DND-41 (cell line): ENCODE measurements at regions not wholly inside any gene's neighbourhood (a gene's known extent, or its start where the extent isn't known, plus 50 kb on each side); places are given as distances from the start of the nearest gene placed in this dataset.

Experiments
- ATAC-seq: fragments of 200-7000 bp; cut with Tn5 transposase; 3 replicates; pipeline ENCODE4 v1.9.1; 2021; ENCODE audit warnings: low read depth; ENCODE audit not compliant: insufficient read depth
- DNase-seq: peaks from one replicate; pipeline ENCODE4 v3.0.0-alpha.2; 2020
- H2AFZ ChIP-seq: 2 replicates; pipeline ENCODE4 v1.6.0; 2012; ENCODE audit warnings: low read depth, low read length
- H3K27ac ChIP-seq: 2 replicates; pipeline ENCODE4 v1.5.1; 2012; ENCODE audit warnings: low read length, inconsistent platforms
- H3K27me3 ChIP-seq: fragments of 200-600 bp; sonication (generic); 2 replicates; pipeline ENCODE4 v1.6.0; 2012; ENCODE audit warnings: low read length, mild to moderate bottlenecking, inconsistent platforms; ENCODE audit not compliant: insufficient read depth, poor library complexity
- H3K36me3 ChIP-seq: 2 replicates; pipeline ENCODE4 v1.5.1; 2012; ENCODE audit warnings: low read length, inconsistent platforms; ENCODE audit not compliant: insufficient read depth
- H3K4me1 ChIP-seq: 2 replicates; pipeline ENCODE4 v1.5.1; 2012; ENCODE audit warnings: mild to moderate bottlenecking, low read length; ENCODE audit not compliant: insufficient read depth
- H3K4me2 ChIP-seq: 2 replicates; pipeline ENCODE4 v1.6.0; 2012; ENCODE audit warnings: mild to moderate bottlenecking, moderate library complexity, low read length, inconsistent platforms; ENCODE audit not compliant: insufficient read depth
- H3K4me3 ChIP-seq, 2 experiments: fragments of 200-600 bp in 1 of 2; shearing (Covaris generic) in 1 of 2; 2 replicates each; pipeline ENCODE4 v1.5.1; 2012 to 2016; ENCODE audit warnings: inconsistent platforms in 2 of 2, low read length in 2 of 2, mild to moderate bottlenecking in 2 of 2, low read depth in 1 of 2, moderate library complexity in 1 of 2
- H3K79me2 ChIP-seq: 2 replicates; pipeline ENCODE4 v1.6.0; 2012; ENCODE audit warnings: low read length, inconsistent platforms; ENCODE audit not compliant: insufficient read depth
- H3K9ac ChIP-seq: 2 replicates; pipeline ENCODE4 v1.6.0; 2012; ENCODE audit warnings: low read depth, mild to moderate bottlenecking, inconsistent platforms, low read length, moderate library complexity
- H3K9me3 ChIP-seq: 2 replicates; pipeline ENCODE4 v1.5.1; 2012; ENCODE audit warnings: low read length, moderate library complexity, mild to moderate bottlenecking, inconsistent platforms; ENCODE audit not compliant: insufficient read depth, severe bottlenecking
- H4K20me1 ChIP-seq: 2 replicates; pipeline ENCODE4 v1.6.0; 2012; ENCODE audit warnings: low read length; ENCODE audit not compliant: insufficient read depth
- CTCF ChIP-seq: IDR thresholded peaks from 2 replicates; pipeline ENCODE4 v1.5.1; 2012; ENCODE audit warnings: borderline replicate concordance, low read length, moderate library complexity, mild to moderate bottlenecking; ENCODE audit not compliant: poor library complexity, severe bottlenecking; ENCODE audit errors: extremely low read depth
- EZH2 ChIP-seq: IDR thresholded peaks from 3 replicates; pipeline ENCODE4 v1.6.1; 2012; ENCODE audit warnings: borderline replicate concordance, low read depth, mild to moderate bottlenecking, moderate library complexity, low read length, inconsistent platforms; ENCODE audit not compliant: severe bottlenecking

DNA sequence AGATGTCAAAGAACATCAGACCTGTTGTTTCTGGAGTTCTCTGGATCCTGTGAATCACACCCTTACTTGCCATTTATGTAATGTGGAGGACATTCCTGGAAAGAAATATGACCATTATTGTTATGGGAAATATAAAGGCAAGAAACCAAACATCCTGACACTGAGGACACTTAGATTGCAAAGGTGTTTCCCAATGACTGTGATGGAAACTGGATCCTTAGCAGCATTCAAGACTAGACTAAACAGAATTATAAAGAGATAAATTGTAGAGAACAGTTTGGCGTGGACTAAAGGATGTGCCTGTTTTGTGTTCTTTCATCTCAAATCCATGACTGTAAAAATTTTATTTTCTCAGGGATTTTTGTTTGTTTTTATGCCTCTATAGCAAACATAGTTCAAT is 347.7 kb upstream of the SLC14A2 start:
- Histone ChIP-seq H3K4me2 (no peak overlapping the region), H4K20me1 (no peaks in the 10 kb centered on the region), H3K4me1 (no peaks in the 10 kb centered on the region), H3K4me3 (no peak overlapping the region), H2AFZ (no peak overlapping the region), H3K27me3 (peaks cover 2% of the 10 kb centered on the region), H3K9me3 (no peaks in the 10 kb centered on the region), H3K27ac (no peak overlapping the region), H3K79me2 (no peaks in the 10 kb centered on the region), H3K9ac (no peak overlapping the region), H3K36me3 (no peaks in the 10 kb centered on the region)
- TF ChIP-seq EZH2 (no peak), CTCF (no peak)
- no peak for DNase-seq
- ATAC-seq = no peak

DNA sequence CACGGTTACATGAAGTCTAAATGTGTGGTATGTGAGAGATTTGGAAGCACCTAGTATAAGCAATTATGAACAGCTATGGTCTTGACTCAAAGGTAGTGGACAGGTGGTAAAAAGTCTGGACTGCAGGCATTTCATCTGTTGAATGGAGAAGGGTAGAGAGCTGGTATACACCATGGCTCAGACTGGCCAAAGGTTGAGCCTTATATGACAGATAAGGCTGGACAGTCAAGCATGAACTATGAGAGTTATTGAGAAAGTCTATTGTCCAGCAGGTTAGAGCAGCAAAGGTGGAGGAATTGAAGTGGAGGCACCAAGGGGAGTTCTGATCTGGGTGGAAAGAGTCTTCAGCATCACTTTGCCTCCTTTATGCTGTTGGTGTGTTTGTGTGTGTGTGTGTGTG is 346.7 kb upstream of the SLC14A2 start:
- H3K27me3 ChIP-seq = peaks cover 2% of the 10 kb centered on the region
- H3K9me3 ChIP-seq = no peaks in the 10 kb centered on the region
- H3K4me2 ChIP-seq = no peak overlapping the region
- H3K4me1 ChIP-seq = no peaks in the 10 kb centered on the region
- no peaks in the 10 kb centered on the region for H4K20me1 ChIP-seq
- no peaks in the 10 kb centered on the region for H3K36me3 ChIP-seq
- no peak overlapping the region for H2AFZ ChIP-seq
- H3K4me3 ChIP-seq = no peak overlapping the region
- no peak overlapping the region for H3K9ac ChIP-seq
- TF ChIP-seq EZH2 = no peak
- no peak for TF ChIP-seq CTCF
- H3K79me2 ChIP-seq = no peaks in the 10 kb centered on the region
- DNase-seq = no peak
- H3K27ac ChIP-seq = no peak overlapping the region
- no peak for ATAC-seq

- peaks cover 2% of the 10 kb centered on the region for H3K9me3 ChIP-seq
- H3K79me2 ChIP-seq = no peaks in the 10 kb centered on the region
- ATAC-seq (no peak), DNase-seq (no peak)
- H4K20me1 ChIP-seq = no peaks in the 10 kb centered on the region
- peaks cover 2% of the 10 kb centered on the region for H3K27me3 ChIP-seq
- no peak overlapping the region for H3K4me2 ChIP-seq
- no peak overlapping the region for H3K27ac ChIP-seq
- no peak overlapping the region for H3K9ac ChIP-seq
- no peaks in the 10 kb centered on the region for H3K4me1 ChIP-seq
- TF ChIP-seq CTCF (no peak), EZH2 (no peak)
- H2AFZ ChIP-seq = no peak overlapping the region
- H3K36me3 ChIP-seq = no peaks in the 10 kb centered on the region
- no peak overlapping the region for H3K4me3 ChIP-seq
Observed at GRCh38 chr18:45270289-45270771, 344.9 kb upstream of the SLC14A2 start.

DNA sequence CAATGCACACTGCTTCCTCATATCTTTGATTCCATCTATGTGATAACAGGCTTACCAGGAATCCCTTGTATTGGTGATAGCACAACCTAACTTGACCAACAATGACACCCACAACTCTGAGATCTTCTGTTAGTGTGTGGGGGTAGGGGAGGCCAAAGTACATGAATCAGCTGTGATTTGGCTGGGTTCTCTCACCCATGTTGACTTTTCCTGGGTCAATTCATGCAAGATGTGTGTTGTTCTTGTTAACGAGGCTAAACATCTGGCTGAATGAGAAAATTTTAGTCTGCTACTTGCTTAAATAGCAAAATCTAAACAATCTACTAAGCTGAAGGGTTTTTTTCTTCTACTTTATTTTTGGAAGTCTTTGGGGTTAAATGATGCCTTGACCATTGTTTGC is 341.2 kb upstream of the SLC14A2 start:
- DNase-seq (no peak), ATAC-seq (no peak)
- Histone ChIP-seq H3K27ac (no peak overlapping the region), H3K79me2 (no peaks in the 10 kb centered on the region), H3K4me2 (no peak overlapping the region), H3K27me3 (no peaks in the 10 kb centered on the region), H3K9ac (no peak overlapping the region), H3K4me3 (no peak overlapping the region), H4K20me1 (no peaks in the 10 kb centered on the region), H3K4me1 (no peaks in the 10 kb centered on the region), H2AFZ (no peak overlapping the region), H3K36me3 (no peaks in the 10 kb centered on the region), H3K9me3 (peaks cover 3% of the 10 kb centered on the region)
- no peak for TF ChIP-seq EZH2
- no peak for TF ChIP-seq CTCF
